K562 (cell line): ENCODE measurements at regions not wholly inside any gene's neighbourhood (a gene's known extent, or its start where the extent isn't known, plus 50 kb on each side); places are given as distances from the start of the nearest gene placed in this dataset.

Source experiments
- ATAC-seq: fragments of 200-7000 bp; cut with Tn5 transposase; 3 replicates; pipeline ENCODE4 v1.9.1; 2020; ENCODE audit warnings: moderate library complexity
- BruUV-seq: library from RNA; stranded (reverse); fragments of 400-500 nt; replicated peaks from 2 replicates; lab custom pipeline; 2021; lab: Mats Ljungman, UMichigan
- CTCF ChIA-PET: fragments of 300-600 bp; formaldehyde crosslinking; extraction: SDS; loops from one replicate; lab custom pipeline; 2021; ENCODE audit warnings: low intra/inter-chr PET ratio; lab: Yijun Ruan, JAX
- POLR2A ChIA-PET: fragments of 300-600, 350-650 bp; sonication (Branson Sonifier 250); formaldehyde crosslinking; extraction: SDS; loops from one replicate; lab custom pipeline; 2021; ENCODE audit warnings: antibody characterized with exemption, inconsistent platforms; lab: Yijun Ruan, JAX
- DNase-seq, 4 experiments: peaks; one replicate each; pipeline versions ENCODE4 v3.0.0 to v3.0.0-alpha.2; 2011 to 2018; ENCODE audit warnings: low spot score in 3 of 4, mixed read lengths in 3 of 4; ENCODE audit errors: extremely low read depth in 1 of 4
- FAIRE-seq: peaks from 2 replicates; lab custom pipeline; 2011; peaks lifted over from hg19 to GRCh38; lab: Jason Lieb, UNC
- H2AFZ ChIP-seq: 2 replicates; pipeline ENCODE4 v1.6.0; 2011; ENCODE audit warnings: low read depth, low read length, control low read depth, inconsistent platforms
- H3K27ac ChIP-seq: fragments of 200-600 bp; 3 replicates; pipeline ENCODE4 v1.8.0; 2011; ENCODE audit warnings: low read depth, mild to moderate bottlenecking, control low read depth, inconsistent platforms, low read length, moderate library complexity, mixed read lengths; ENCODE audit errors: extremely low read depth
- H3K27me3 ChIP-seq, 2 experiments: fragments of 300-600 bp in 1 of 2; 2 replicates in 1 of 2; 3 replicates in 1 of 2; pipeline versions ENCODE4 v1.6.0 to v1.8.0; 2011; ENCODE audit warnings: inconsistent platforms in 2 of 2, low read length in 2 of 2, mild to moderate bottlenecking in 1 of 2, mixed read lengths in 1 of 2, moderate library complexity in 1 of 2; ENCODE audit not compliant: control insufficient read depth in 2 of 2, insufficient read depth in 2 of 2
- H3K36me3 ChIP-seq: fragments of 300-600 bp; 3 replicates; pipeline ENCODE4 v1.8.0; 2011; ENCODE audit warnings: mild to moderate bottlenecking, low read length, inconsistent platforms; ENCODE audit not compliant: control insufficient read depth, insufficient read depth
- H3K4me1 ChIP-seq, 2 experiments: fragments of 200-600 bp in 1 of 2; replicated peaks in 1 of 2; 2 replicates in 1 of 2; 3 replicates in 1 of 2; pipeline versions ENCODE4 v1.5.1 to v1.8.0; 2011; ENCODE audit warnings: inconsistent platforms in 2 of 2, low read length in 2 of 2, mild to moderate bottlenecking in 1 of 2, mixed read lengths in 1 of 2, moderate library complexity in 1 of 2; ENCODE audit not compliant: control insufficient read depth in 2 of 2, insufficient read depth in 2 of 2
- H3K4me2 ChIP-seq: 2 replicates; pipeline ENCODE4 v1.6.1; 2011; ENCODE audit warnings: low read length, control low read depth, inconsistent platforms, mixed read lengths; ENCODE audit not compliant: insufficient read depth
- H3K4me3 ChIP-seq: fragments of 200-600 bp; sonication (generic), shearing (Covaris generic); 2 replicates; pipeline ENCODE4 v1.5.1; 2016; ENCODE audit warnings: control low read depth, inconsistent platforms
- H3K79me2 ChIP-seq: fragments of 200-600 bp; 3 replicates; pipeline ENCODE4 v1.8.0; 2011; ENCODE audit warnings: low read length, inconsistent platforms; ENCODE audit not compliant: control insufficient read depth, insufficient read depth
- H3K9ac ChIP-seq, 2 experiments: 2 replicates each; pipeline versions ENCODE4 v1.6.0 to v1.6.1; 2011; ENCODE audit warnings: low read depth in 2 of 2, low read length in 2 of 2, control low read depth in 1 of 2, inconsistent platforms in 1 of 2, mild to moderate bottlenecking in 1 of 2, mixed read lengths in 1 of 2; ENCODE audit not compliant: insufficient read depth in 1 of 2
- H3K9me1 ChIP-seq: one replicate; pipeline ENCODE4 v1.6.0; 2011; ENCODE audit warnings: inconsistent platforms, mild to moderate bottlenecking, low read length, moderate library complexity; ENCODE audit not compliant: control insufficient read depth, insufficient read depth
- H3K9me3 ChIP-seq: replicated peaks from 2 replicates; pipeline ENCODE4 v1.5.1; 2011; ENCODE audit warnings: low read depth, low read length, inconsistent platforms; ENCODE audit not compliant: control insufficient read depth, insufficient read depth
- H4K20me1 ChIP-seq: replicated peaks from 2 replicates; pipeline ENCODE4 v1.6.1; 2011; ENCODE audit warnings: low read length, inconsistent platforms, mixed read lengths; ENCODE audit not compliant: control insufficient read depth, insufficient read depth
- EWSR1 ChIP-seq: fragments of 450-650 bp; IDR thresholded peaks from 2 replicates; pipeline ENCODE4 v1.6.1; 2018; ENCODE audit warnings: borderline replicate concordance, mild to moderate bottlenecking, low read depth, moderate library complexity; ENCODE audit not compliant: partially characterized antibody
- FOXK2 ChIP-seq, 2 experiments: fragments of 450-650 bp; IDR thresholded peaks in 1 of 2; conservative IDR thresholded peaks in 1 of 2; 2 replicates each; pipeline ENCODE4 v1.6.1; 2016; ENCODE audit warnings: low read depth in 2 of 2, mild to moderate bottlenecking in 1 of 2
- FOXP1 ChIP-seq: sonication (generic); formaldehyde crosslinking; IDR thresholded peaks from 2 replicates; pipeline ENCODE4 v1.8.0; 2022; ENCODE audit warnings: mild to moderate bottlenecking, missing genetic modification reagents
- HNRNPK ChIP-seq: fragments of 200-400 bp; formaldehyde crosslinking; IDR thresholded peaks from one replicate; pipeline ENCODE4 v1.6.1; 2018; ENCODE audit warnings: mild to moderate bottlenecking, low read depth, low read length; ENCODE audit not compliant: poor library complexity, severe bottlenecking
- MYC ChIP-seq, 2 experiments: fragments of 250-450 bp in 1 of 2; sonication (Bioruptor Pico) in 1 of 2; IDR thresholded peaks; 2 replicates each; pipeline versions ENCODE4 v1.5.1 to v1.6.1; 2012 to 2021; ENCODE audit warnings: low read depth in 2 of 2, borderline replicate concordance in 1 of 2, improper control_type of control experiment in 1 of 2, low read length in 1 of 2, mild to moderate bottlenecking in 1 of 2, moderate library complexity in 1 of 2
- RAD21 ChIP-seq, 2 experiments: fragments of 250-450 bp in 1 of 2; fragments of 450-650 bp in 1 of 2; sonication (Bioruptor Pico) in 1 of 2; formaldehyde crosslinking in 1 of 2; IDR thresholded peaks in 1 of 2; conservative IDR thresholded peaks in 1 of 2; 2 replicates each; pipeline versions ENCODE4 v1.4.0 to v1.8.0; 2020 to 2022; ENCODE audit warnings: mild to moderate bottlenecking in 2 of 2, moderate library complexity in 1 of 2
- SAFB ChIP-seq: fragments of 200-400 bp; formaldehyde crosslinking; IDR thresholded peaks from 2 replicates; pipeline ENCODE4 v1.6.1; 2017; ENCODE audit warnings: low read depth, low read length, borderline replicate concordance
- SAP30 ChIP-seq: fragments of 200-600 bp; sonication (generic); IDR thresholded peaks from 2 replicates; pipeline ENCODE4 v1.6.1; 2012; ENCODE audit warnings: borderline replicate concordance, low read depth, mild to moderate bottlenecking, moderate library complexity, low read length, control low read depth, inconsistent platforms; ENCODE audit not compliant: insufficient read depth, poor library complexity, severe bottlenecking
- TCF7L2 ChIP-seq: fragments of 150-350 bp; IDR thresholded peaks from 2 replicates; pipeline ENCODE4 v1.6.1; 2016; ENCODE audit warnings: low read depth, mild to moderate bottlenecking, low read length, moderate library complexity
- TFAM ChIP-seq: fragments of 250-450 bp; sonication (Bioruptor Pico); conservative IDR thresholded peaks from 2 replicates; pipeline ENCODE4 v1.5.0; 2021; ENCODE audit warnings: mild to moderate bottlenecking, moderate library complexity
- TGIF2 ChIP-seq: sonication (generic); formaldehyde crosslinking; IDR thresholded peaks from 2 replicates; pipeline ENCODE4 v1.8.1; 2022; ENCODE audit warnings: mild to moderate bottlenecking, missing genetic modification reagents, moderate library complexity
- ZNF217 ChIP-seq: sonication (generic); formaldehyde crosslinking; IDR thresholded peaks from 2 replicates; pipeline ENCODE4 v1.8.0; 2022; ENCODE audit warnings: mild to moderate bottlenecking, missing genetic modification reagents
- ZNF316 ChIP-seq: fragments of 450-650 bp; IDR thresholded peaks from 2 replicates; pipeline ENCODE4 v1.6.1; 2016
- WGBS: fragments of 100-300 bp; shearing (Covaris generic); methylation state at CpG from one replicate; pipeline ENCODE4 v1.1.6; 2016; ENCODE audit warnings: low coverage, mixed read lengths; ENCODE audit not compliant: insufficient coverage; ENCODE audit errors: missing lambda C conversion rate; 5-methylcytosine and 5-hydroxymethylcytosine counted together
- in situ Hi-C: fragments of 300-500 bp; cut with MboI; formaldehyde crosslinking; loops from 4 replicates; pipeline ENCODE4 v1.15.0; 2018; ENCODE audit warnings: inconsistent platforms, mixed read lengths
- intact Hi-C: fragments of 100-400 bp; cut with micrococcal nuclease; formaldehyde crosslinking; loops from 2 replicates; pipeline ENCODE4 v1.14.2; 2022
- TF ChIP-seq, protein P1 (sequence below): fragments of 150-350 bp; IDR thresholded peaks from 2 replicates; pipeline ENCODE4 v1.6.1; 2014; ENCODE audit warnings: low read depth, mild to moderate bottlenecking, low read length, borderline replicate concordance
- TF ChIP-seq, protein P2 (sequence below), 2 experiments: fragments of 200-800 bp in 1 of 2; sonication (Bioruptor generic) in 1 of 2; sonication (generic) in 1 of 2; formaldehyde crosslinking in 1 of 2; IDR thresholded peaks in 1 of 2; conservative IDR thresholded peaks in 1 of 2; 2 replicates each; pipeline versions ENCODE4 v1.5.0 to v1.6.1; 2016 to 2020; ENCODE audit warnings: missing compliant biosample characterization in 1 of 2, missing genetic modification characterization in 1 of 2, missing genetic modification reagents in 1 of 2
- TF ChIP-seq, protein P3 (sequence below): fragments of 250-450 bp; sonication (Bioruptor Pico); IDR thresholded peaks from 2 replicates; pipeline ENCODE4 v1.5.1; 2021; ENCODE audit warnings: mild to moderate bottlenecking

DNA sequence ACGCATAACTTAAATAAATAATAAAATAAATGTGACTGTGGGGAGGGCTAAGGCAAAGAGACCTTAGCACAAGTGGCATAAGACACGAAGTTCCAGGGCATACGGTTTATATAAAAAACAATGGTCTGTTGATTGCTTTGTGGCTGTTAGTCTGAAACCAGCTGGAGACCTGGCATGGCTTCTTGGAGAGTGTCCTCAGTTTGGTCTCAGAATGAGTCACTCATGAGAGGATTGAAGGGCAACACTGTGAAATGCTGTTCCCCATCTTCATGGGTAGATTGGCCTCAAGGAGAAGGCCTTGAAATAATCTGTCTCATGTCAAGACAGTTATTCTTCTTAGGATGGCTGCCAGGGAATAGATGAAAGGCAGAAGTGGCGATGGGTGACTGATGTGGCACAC lies 62.2 kb downstream of the SOX2 start:
- intact Hi-C loops (no loop called here), in situ Hi-C loops (no loop called here)
- no peak overlapping the region for H3K4me3 ChIP-seq
- H4K20me1 ChIP-seq, result no peaks in the 10 kb centered on the region
- ChIA-PET POLR2A (no interaction called here), CTCF (no interaction called here)
- no peak for ATAC-seq
- no peaks in the 10 kb centered on the region for H3K79me2 ChIP-seq
- H3K36me3 ChIP-seq, result no peaks in the 10 kb centered on the region
- no peak overlapping the region for H3K4me2 ChIP-seq
- WGBS, result 0% methylated on average over 4 of the region's 4 CpGs
- H3K4me1 ChIP-seq, result no peaks in the 10 kb centered on the region
- BruUV-seq, result no TSS peak
- FAIRE-seq, result no peak
- no peaks in the 10 kb centered on the region for H3K9me1 ChIP-seq
- DNase-seq, result no peak
- H2AFZ ChIP-seq, result no peak overlapping the region
- no peaks in the 10 kb centered on the region for H3K9me3 ChIP-seq
- H3K9ac ChIP-seq, result no peak overlapping the region
- no peaks in the 10 kb centered on the region for H3K27me3 ChIP-seq
- no peak overlapping the region for H3K27ac ChIP-seq
- TF ChIP-seq, protein P1, sequence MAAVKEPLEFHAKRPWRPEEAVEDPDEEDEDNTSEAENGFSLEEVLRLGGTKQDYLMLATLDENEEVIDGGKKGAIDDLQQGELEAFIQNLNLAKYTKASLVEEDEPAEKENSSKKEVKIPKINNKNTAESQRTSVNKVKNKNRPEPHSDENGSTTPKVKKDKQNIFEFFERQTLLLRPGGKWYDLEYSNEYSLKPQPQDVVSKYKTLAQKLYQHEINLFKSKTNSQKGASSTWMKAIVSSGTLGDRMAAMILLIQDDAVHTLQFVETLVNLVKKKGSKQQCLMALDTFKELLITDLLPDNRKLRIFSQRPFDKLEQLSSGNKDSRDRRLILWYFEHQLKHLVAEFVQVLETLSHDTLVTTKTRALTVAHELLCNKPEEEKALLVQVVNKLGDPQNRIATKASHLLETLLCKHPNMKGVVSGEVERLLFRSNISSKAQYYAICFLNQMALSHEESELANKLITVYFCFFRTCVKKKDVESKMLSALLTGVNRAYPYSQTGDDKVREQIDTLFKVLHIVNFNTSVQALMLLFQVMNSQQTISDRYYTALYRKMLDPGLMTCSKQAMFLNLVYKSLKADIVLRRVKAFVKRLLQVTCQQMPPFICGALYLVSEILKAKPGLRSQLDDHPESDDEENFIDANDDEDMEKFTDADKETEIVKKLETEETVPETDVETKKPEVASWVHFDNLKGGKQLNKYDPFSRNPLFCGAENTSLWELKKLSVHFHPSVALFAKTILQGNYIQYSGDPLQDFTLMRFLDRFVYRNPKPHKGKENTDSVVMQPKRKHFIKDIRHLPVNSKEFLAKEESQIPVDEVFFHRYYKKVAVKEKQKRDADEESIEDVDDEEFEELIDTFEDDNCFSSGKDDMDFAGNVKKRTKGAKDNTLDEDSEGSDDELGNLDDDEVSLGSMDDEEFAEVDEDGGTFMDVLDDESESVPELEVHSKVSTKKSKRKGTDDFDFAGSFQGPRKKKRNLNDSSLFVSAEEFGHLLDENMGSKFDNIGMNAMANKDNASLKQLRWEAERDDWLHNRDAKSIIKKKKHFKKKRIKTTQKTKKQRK, result no peak
- TF ChIP-seq, protein P2, sequence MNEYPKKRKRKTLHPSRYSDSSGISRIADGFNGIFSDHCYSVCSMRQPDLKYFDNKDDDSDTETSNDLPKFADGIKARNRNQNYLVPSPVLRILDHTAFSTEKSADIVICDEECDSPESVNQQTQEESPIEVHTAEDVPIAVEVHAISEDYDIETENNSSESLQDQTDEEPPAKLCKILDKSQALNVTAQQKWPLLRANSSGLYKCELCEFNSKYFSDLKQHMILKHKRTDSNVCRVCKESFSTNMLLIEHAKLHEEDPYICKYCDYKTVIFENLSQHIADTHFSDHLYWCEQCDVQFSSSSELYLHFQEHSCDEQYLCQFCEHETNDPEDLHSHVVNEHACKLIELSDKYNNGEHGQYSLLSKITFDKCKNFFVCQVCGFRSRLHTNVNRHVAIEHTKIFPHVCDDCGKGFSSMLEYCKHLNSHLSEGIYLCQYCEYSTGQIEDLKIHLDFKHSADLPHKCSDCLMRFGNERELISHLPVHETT (CRISPR knock-in tag; conservative IDR thresholded peaks at IDR 0.05 in 1 of 2, IDR thresholded peaks at IDR 0.05 in 1 of 2), result no peak
- no peak for TF ChIP-seq ZNF316
- TF ChIP-seq MYC (IDR thresholded peaks at IDR 0.05; ENCODE audit: low read depth, low read length), result no peak
- TF ChIP-seq MYC (CRISPR knock-in tag; IDR thresholded peaks at IDR 0.05; ENCODE audit: borderline replicate concordance, low read depth), result no peak
- TF ChIP-seq ZNF217 (CRISPR knock-in tag), result no peak
- TF ChIP-seq FOXP1, result no peak
- no peak for TF ChIP-seq FOXK2 (conservative IDR thresholded peaks at IDR 0.05 in 1 of 2, IDR thresholded peaks at IDR 0.05 in 1 of 2; ENCODE audit: low read depth in 2 of 2)
- no peak for TF ChIP-seq SAFB
- no peak for TF ChIP-seq TCF7L2
- no peak for TF ChIP-seq RAD21 (CRISPR knock-in tag; conservative IDR thresholded peaks at IDR 0.05 in 1 of 2, IDR thresholded peaks at IDR 0.05 in 1 of 2)
- TF ChIP-seq HNRNPK, result no peak
- no peak for TF ChIP-seq TGIF2 (CRISPR knock-in tag)
- TF ChIP-seq EWSR1, result no peak
- no peak for TF ChIP-seq SAP30
- no peak for TF ChIP-seq TFAM
- TF ChIP-seq, protein P3, sequence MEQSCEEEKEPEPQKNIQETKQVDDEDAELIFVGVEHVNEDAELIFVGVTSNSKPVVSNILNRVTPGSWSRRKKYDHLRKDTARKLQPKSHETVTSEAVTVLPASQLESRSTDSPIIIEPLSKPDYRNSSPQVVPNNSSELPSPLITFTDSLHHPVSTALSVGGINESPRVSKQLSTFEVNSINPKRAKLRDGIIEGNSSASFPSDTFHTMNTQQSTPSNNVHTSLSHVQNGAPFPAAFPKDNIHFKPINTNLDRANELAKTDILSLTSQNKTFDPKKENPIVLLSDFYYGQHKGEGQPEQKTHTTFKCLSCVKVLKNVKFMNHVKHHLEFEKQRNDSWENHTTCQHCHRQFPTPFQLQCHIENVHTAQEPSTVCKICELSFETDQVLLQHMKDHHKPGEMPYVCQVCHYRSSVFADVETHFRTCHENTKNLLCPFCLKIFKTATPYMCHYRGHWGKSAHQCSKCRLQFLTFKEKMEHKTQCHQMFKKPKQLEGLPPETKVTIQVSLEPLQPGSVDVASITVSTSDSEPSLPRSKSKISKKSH (CRISPR knock-in tag), result no peak
